Umbilical cord (tissue), 1 donor: ENCODE measurements at regions not wholly inside any gene's neighbourhood (a gene's known extent, or its start where the extent isn't known, plus 50 kb on each side); places are given as distances from the start of the nearest gene placed in this dataset.

Source experiments
- DNase-seq: peaks from one replicate; pipeline ENCODE4 v3.0.0-alpha.2; 2015; ENCODE audit warnings: low spot score

DNA sequence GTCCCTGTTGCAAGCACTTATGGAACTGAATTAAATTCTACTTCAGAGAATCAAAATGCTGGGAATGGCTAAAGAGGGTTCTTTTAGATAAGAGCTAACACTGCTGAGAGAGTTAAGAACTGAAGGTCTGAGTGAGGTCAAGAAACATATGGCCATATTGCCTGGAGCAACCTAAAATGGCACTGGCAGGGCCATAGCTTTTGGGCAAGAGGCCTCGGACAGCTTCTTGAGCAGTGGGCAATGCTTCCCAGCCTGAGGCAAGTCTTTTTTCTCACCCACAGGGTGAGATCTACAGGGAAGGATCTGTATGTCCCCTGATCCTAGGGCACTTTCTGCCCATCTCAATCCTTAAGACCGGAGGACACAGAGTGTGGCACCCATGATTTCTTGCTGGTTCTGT lies 244.6 kb upstream of the NT5C1B start:
- no peak for DNase-seq

DNA sequence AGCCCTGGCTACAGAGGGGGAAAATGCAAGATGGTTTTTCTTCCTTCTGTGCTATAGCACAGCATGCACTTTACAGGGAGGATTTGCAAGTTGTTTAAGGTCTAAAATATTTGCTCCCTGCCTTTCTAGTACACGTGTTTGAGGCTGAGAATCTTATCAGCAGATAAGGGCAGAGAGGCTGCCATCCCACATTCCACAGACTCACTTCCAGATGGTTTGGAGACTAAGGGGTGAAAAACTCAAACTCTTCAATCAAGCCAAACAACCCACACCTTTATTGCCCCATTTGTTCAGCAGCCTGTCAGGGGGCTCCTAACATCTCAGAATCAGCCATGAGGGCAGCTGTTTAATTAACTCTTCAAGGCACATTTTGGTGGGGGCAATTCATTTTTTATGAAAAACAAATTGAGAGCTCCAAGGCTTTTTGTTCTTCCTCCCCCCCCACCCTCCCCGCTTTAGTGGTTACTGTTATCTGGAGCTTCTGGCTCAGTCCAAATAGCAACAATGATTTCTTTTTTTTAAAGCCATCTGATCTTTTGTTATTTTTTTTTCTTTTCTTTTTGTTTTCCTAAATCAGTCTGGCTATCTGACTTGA lies 242.6 kb upstream of the NT5C1B start:
- DNase-seq: peak; percentile 75

DNA sequence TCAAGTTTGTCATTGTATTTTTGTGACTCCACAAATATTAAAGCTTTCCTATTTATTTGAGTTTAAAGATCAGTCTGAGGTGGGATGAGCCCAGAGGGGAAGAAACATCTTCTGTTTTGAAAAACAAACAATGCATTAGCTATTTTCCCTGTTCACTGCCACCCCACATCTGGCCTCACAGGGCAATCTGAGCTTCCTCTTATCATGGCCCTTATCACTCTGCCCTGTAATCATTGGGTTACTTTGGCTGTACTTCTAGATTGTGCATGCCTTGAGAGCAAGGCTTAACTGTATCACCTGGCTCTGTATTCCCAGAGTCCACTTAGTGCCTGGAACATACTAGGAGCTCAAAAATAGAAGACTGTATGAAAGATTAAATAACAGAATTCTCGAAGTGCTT lies 241.6 kb upstream of the NT5C1B start:
- DNase-seq: no peak

DNA sequence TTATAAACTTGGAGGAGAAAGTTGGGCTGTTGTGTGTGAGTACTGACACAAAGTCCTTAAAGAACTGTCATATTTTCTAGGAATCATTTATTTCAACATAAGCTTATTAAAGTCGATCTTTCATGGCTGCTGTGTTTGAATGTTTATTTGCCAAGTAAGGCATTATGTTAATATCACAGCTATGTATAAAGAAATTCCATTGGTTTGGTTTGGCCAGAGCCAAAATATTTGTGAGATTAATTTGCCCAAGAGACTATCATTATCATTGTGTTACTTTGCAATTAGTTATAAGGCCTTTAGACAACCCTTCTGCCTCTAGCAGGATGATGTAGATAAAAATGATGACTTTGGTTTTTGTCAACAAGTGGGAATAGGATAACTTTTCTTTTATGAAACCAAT lies 240.6 kb upstream of the NT5C1B start:
- peak; percentile 58 for DNase-seq

DNA sequence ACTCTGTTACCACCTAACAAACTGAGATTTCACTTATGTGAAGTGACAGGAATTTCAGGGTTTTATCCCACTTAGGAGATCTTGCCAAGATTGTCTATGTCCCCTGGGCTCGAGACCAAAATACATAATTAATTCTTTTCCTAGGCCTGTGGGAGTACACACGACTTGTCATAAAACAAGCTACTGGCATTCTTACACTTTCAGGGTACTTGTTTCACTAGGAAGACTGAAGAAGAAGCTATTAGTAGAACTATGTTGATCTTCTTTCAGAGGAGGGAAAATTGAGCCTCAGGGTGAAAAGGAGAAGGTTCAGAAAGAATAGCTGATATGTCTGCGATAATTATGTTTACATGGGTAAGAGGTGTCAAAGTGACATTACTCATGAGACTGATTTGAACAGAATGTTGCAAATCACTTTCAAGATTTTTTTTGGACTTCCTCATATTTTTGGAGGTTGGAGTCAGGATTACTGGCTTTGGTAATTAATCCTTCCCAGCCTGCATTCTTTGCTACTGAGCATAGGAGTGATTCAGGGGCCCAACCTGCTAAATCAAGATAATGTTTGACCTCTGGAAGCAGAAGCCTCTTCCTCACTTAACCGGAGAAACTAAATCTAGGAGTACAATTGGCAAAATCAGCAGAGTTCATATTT lies 240.0 kb upstream of the NT5C1B start:
- DNase-seq: peak; percentile 62

DNA sequence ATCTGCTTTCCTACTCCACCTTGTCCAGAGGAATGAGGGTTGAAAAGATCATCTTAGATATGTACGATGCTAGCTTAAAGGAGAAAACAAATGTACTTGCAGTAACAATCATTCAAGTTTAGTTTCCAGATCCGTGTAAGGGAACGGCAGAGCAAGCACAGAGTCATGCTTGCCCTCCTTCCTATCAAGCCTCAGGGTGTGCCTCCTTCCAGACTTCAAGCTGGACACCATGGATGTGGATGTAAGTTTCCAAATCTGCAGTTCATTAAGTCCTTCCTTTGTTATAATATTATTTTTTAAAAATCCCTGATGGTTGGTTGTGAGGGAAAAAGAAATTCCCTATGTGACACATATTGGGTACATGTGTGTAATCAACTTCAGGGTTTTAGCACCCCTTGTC lies 238.9 kb upstream of the NT5C1B start:
- DNase-seq: no peak

DNA sequence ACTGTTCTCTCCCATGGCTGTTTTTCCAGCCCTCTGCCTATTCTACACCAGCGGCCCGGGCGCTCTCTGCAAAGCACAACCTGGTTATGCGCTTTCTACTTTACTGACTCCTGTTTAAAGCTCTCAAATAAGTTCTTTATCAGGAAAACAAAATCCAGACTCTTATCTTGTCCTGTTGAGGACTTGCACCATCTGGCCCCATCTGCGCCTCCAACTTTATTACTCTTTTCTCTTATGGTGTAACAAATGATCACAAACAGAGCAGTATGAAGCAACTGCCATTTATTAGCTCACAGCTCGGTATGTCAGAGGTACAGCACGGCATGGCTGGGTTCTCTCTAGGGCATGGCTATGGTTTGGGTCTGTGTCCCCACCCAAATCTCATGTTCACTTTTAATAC lies 236.5 kb upstream of the NT5C1B start:
- DNase-seq: peak; percentile 93

DNA sequence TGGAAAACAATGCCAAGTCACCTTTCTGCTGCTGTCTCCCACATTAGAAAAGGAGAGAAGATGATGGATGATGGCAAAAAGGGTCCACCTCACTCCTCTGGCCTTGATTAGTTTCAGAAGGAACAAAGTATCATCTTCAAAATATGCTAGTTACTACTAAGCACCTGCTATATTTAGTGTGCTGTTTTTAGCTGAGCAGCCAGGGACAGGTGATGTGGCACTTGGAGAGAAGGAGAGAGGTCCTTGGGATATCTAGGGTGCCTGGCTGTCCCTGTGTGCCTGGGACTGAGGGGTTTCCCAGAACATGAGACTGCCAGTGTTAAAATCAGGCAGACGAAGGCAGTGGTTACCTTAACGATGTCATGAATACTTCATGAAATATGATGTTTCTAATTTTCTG lies 235.5 kb upstream of the NT5C1B start:
- no peak for DNase-seq

DNA sequence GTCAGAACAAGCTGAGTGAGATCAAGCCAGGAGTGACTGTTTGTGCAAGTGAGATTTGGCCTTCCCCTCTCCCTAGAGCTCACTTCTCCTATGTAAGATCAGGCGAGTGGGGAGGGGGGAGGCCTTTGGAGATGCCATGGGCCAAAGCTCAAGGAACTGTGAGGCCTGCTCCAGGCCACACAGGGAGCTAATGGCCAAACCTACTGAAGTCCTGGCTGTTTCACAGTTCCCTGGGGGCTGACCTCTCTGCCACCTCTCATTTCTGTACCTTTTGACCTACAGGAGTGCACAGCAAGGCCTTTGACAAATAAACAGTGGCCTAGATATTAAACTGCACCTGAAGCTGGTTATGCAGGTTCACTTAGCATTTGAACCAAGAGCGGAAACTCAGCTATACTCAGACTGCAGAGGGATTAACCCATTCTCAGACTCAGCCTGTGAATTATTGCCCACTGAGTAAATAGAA lies 235.0 kb upstream of the NT5C1B start:
- no peak for DNase-seq

DNA sequence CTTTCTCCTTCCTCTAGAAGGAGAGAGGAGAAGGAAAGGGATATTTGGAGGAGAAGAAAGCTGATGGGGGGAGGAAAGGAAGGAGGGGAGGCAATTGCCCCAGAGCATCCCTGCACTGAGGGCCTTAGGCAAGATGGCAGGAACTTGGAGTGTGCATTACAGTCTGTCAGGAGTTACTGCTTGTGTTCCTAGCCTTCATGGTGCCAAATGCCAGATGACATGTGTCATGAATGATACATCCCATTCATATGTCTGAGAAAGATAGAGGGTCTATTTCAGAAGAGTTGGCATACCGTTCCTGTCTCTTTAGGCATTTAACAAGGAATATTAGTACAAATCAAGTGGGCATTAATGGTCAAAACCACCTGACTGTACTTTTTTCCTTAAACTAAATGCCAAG lies 232.1 kb upstream of the NT5C1B start:
- no peak for DNase-seq

DNA sequence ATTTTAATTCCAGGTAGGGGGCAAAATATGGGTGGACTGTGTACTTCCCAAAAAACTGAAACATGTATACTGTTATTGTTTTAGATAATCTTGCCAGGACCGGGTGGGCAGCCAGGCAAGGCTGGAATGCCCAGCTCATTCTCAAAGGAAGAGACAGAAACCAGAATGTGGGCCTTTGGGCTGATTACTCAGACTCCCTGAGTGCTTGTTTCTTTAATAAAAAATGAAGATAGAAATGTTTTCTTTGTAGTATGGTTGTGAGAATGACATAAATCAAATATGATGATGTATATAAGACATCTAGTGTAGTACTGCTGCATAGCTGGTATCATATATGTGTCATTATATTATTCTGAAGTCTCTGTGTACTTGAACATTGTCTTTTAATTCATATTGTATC lies 231.6 kb upstream of the NT5C1B start:
- DNase-seq: no peak

DNA sequence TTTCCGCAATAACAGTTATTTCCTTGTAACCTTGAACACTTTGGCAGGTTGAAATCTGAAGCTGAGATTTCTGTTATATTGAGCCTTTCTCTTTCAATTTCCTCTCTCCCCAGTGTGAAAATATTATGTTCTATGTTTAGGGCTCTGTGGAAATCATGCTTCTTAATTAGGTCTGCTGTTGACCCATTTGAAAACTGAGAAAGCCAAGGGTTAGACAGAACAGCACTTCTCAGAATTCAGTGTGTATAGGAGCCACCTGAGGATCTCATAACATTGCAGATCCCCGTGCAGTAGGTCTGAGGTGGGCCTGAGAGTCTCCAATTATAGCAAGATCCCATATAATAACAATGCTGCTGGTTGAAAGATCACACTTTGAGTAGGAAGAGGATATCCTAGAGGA lies 230.2 kb upstream of the NT5C1B start:
- no peak for DNase-seq

DNA sequence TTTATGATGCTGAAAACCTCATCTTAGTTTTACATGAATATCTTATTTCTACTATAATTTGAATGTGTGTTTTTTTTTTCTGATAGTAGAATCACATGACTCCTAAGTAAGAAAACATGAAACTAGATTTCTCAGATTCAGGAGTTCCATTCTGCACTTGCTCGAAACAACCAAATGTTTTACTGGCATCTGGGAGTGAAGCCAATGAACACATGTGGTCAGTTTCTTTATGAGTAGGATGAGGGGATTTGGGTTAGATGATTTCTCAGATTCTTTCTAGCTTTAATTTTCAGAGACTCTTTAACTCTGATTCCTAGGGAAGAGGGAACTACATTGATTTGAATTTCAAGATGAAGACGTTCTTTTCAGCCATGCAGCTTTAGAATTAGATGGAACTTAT lies 225.0 kb upstream of the NT5C1B start:
- peak; percentile 93 for DNase-seq

DNA sequence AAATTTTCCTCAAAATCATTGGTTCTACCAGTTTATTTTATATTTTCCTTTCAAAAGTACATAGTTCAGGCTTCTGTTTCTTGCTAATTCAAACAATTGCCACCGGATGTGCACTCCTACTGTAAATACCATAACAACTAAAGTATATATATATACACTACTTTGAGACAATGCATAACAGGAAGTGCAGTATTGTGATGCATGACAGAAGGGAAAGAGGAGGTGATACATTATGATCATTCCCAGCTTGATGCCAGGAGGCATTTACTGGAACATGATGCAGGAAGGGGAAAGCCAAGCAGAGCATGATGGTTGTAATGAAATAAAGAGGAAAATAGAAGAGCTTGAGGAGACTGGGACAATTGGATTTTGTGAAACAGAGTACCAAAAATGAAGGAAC lies 215.2 kb upstream of the NT5C1B start:
- no peak for DNase-seq

DNA sequence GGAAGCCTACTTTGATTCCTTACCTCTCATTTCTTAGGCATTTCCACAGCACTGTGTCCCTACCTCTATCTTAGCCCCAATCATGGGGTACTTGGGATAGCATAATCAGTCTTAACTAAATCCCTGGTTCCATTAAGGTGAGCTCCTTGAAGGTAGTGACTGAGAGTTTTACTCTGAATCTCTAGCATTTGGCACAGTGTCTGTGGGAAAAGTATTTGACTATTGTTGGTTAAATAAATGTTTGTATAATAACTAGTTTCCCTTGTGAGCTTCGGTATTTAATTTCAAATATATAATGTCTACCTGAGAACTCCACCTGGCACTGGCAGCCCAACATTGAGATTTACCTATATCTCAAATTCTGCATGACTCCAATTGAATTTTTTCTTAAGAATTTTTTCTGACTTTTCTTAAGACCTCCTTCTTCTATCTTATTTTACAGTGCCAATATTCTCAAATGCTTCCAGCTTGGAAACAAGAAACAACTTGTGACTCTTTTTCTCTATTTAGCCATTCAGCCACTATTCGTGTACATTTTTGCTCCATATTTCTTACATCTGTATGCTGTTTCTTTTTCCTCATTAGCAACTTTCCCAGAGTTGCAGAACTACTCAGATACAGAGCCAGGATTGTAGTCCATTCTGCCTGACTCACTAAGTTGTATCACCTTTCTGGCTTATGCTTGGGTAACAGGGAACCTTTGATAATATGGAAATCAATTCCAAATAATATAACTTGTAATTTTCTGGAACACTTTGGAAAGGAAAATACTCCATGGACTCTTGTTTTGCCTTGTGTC lies 214.0 kb upstream of the NT5C1B start:
- DNase-seq: no peak

DNA sequence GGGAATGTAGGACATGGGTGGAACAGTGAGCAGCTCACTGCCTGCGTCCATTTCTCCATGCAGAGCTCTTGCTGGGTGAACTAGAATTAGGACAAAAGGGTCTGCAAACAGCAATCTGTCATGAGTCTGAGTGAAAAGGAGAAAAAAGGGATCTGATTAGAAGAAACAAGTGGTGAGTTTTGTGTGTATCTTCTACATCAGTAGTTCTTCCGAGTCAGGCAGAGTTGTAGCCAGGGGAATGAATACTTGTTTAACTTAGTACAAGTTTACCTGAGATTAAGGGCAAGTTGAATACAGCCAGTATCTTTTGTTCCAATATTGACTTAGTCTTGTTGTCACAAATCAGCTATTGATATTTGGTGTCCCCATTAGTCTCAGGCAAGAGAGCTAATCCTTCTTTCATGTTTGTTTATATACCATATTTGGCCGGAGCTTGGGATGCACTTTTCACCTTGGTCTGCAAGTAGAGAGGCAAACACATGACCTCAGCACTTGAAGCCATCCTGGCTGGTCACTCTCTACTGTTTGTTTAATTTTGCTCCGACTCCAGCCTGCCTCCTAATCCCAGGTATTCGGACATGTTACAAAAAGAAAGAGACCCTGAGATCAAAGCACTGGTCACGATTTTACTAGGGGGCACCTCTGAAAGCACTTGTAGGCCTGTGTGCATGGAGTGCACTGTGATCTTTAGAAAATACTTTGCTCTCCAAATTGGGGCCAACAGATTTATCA lies 211.0 kb upstream of the NT5C1B start:
- no peak for DNase-seq

DNA sequence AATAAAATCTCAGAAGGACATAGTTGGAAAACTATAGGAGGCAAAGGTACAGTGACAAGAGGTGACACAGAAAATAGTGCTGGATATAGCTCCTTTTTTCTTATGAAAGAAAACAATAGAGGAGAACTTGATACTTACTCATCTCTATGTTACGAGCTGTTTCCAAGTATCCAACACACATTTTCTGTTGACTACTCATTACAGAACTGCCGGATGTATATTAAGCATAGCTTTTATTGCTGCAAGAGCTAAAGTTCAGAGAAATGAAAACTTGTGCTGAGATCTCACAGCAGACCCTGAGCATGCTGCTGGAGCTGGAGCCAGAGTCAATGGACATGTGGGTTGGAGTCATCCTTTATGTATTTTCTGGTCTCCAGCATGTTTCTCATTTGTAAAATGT lies 210.0 kb upstream of the NT5C1B start:
- DNase-seq: peak; percentile 32

DNA sequence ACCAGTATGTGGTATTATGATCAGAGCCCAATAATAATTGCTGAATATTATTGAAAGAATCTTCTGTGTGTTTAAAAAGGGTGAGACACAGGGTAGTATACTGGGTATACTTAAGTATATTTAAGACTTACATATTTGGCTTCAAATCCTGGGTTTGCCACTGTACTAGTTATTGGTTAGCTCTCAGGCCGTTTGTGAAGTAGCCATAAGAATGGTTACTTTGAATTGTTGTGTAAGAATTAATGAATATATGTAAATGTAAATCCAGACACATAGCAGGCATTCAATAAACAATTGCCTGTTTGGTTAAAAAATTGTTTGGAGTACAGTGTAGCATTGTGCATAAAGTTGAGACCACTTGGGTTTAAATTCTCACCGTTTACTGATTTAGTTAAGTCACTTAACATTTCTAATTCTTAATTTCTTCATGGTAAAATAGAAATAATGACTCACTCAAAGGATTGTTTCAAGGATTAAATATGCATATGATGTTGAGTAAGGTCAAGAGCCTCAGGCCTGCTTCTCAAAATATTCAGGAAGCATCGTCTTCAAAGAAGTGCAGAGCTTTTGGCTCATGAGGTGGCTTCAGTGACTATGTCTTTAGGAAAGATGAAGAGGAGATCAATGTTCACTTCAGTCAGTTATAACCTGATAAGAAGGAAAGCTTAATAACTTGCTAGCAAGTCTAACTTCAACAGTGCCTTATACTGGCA lies 207.9 kb upstream of the NT5C1B start:
- DNase-seq: no peak

DNA sequence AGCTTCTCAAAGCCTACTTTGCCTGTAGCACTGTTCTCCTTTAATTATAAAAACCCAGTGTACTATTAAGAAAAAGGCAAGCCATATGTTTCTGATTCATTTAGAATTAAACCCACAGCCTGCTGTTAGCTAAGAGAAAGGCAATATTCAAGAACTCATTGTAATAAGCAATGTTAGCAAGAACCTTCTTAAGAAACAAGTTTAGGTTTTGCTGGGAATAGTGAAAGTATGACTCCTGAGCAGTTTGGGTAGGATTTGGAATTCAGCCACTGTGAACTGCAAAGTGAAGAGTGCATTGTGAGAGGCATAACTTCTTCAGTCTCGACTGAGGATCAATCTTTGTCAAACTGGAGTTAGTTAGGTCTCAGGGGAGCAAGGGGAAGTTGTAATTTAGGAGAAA lies 206.5 kb upstream of the NT5C1B start:
- DNase-seq: peak; percentile 32

DNA sequence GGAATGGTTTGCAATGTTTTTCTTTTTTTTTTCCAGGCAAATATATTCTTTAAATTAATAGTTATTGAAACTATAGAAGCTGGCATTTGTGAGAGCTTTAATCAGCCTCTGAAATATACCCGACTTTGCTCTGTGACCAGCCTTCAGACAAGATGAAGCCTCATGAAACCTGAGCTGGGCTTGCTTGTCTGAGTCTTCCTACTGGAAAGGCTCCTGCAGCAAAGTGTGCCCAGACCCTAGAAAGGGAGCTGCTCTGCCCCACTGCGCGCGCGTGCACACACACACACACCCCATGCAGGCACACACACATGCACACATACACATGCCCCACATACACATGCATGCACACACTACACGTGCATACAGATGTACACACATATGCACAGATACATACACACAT lies 203.3 kb upstream of the NT5C1B start:
- peak; percentile 51 for DNase-seq

DNA sequence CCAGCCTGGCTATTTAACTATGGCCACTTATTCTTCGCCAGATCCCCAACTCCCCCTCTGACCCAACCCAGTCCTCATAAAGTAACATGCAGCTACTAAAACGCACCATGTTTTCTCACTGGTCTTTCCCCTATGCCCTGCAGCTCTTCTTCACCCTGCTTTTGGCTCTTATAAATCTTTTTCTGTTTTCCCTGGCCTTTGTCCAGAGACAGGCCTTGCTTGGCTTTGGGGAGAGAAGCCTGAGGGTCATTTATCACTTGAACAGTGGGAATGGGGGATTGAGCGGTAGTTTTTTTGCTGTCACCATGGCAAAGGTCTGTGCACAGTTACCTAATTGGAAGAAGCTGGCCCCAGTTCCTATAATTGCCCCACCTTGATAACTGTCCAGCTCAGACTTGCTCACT lies 202.9 kb upstream of the NT5C1B start:
- peak; percentile 82 for DNase-seq
